A549 (cell line): ENCODE measurements at regions not wholly inside any gene's neighbourhood (a gene's known extent, or its start where the extent isn't known, plus 50 kb on each side); places are given as distances from the start of the nearest gene placed in this dataset.

Experiments
- ATAC-seq, 2 experiments: fragments of 200-7000 bp in 1 of 2; fragments of >200 bp in 1 of 2; cut with Nextera tagmentation in 1 of 2; cut with Tn5 transposase in 1 of 2; 3 replicates each; pipeline versions ENCODE4 v1.8.0 to v1.9.1; 2018 to 2020; ENCODE audit warnings: mild to moderate bottlenecking in 1 of 2, moderate library complexity in 1 of 2
- CTCF ChIA-PET: fragments of 300-600 bp; sonication (Branson Sonifier 250); formaldehyde crosslinking; extraction: SDS; loops from one replicate; lab custom pipeline; 2021; ENCODE audit warnings: antibody characterized with exemption, inconsistent platforms; lab: Yijun Ruan, JAX
- POLR2A ChIA-PET: fragments of 350-600 bp; formaldehyde crosslinking; extraction: SDS; loops from one replicate; lab custom pipeline; 2021; ENCODE audit warnings: antibody characterized with exemption, inconsistent platforms; lab: Yijun Ruan, JAX
- DNase-seq, 2 experiments: peaks; one replicate each; pipeline versions ENCODE4 v3.0.0 to v3.0.0-alpha.2; 2011 to 2016; ENCODE audit warnings: low read depth in 1 of 2, low spot score in 1 of 2
- FAIRE-seq: peaks from 2 replicates; lab custom pipeline; 2011; peaks lifted over from hg19 to GRCh38; lab: Jason Lieb, UNC
- H3K27ac ChIP-seq, 2 experiments: fragments of >200 bp; sonication (Bioruptor Twin); formaldehyde crosslinking; 3 replicates each; pipeline ENCODE4 v1.5.1; 2016 to 2017
- H3K4me1 ChIP-seq: fragments of >200 bp; sonication (Bioruptor Twin); formaldehyde crosslinking; 3 replicates; pipeline ENCODE4 v1.6.1; 2016
- H3K4me2 ChIP-seq: fragments of >200 bp; sonication (Bioruptor Twin); formaldehyde crosslinking; 3 replicates; pipeline ENCODE4 v1.6.1; 2016
- H3K4me3 ChIP-seq: fragments of >200 bp; sonication (Bioruptor Twin); formaldehyde crosslinking; 3 replicates; pipeline ENCODE4 v1.5.1; 2016
- H3K9me3 ChIP-seq: fragments of >200 bp; sonication (Bioruptor Twin); formaldehyde crosslinking; 3 replicates; pipeline ENCODE4 v1.6.1; 2016
- CBX2 ChIP-seq: fragments of 200-600 bp; sonication (generic); IDR thresholded peaks from 2 replicates; pipeline ENCODE4 v1.6.1; 2016; ENCODE audit warnings: low read depth, mild to moderate bottlenecking, borderline replicate concordance
- CBX8 ChIP-seq: fragments of 200-600 bp; sonication (generic); IDR thresholded peaks from 2 replicates; pipeline ENCODE4 v1.6.1; 2016
- CEBPB ChIP-seq, 2 experiments: fragments of >200 bp in 1 of 2; sonication (Bioruptor Twin) in 1 of 2; formaldehyde crosslinking in 1 of 2; IDR thresholded peaks; 2 replicates each; pipeline ENCODE4 v1.6.1; 2012 to 2016
- CHD2 ChIP-seq: fragments of 150-350 bp; IDR thresholded peaks from 2 replicates; pipeline ENCODE4 v1.6.1; 2014; ENCODE audit warnings: low read length; ENCODE audit not compliant: partially characterized antibody
- E2F6 ChIP-seq: IDR thresholded peaks from 2 replicates; pipeline ENCODE4 v1.6.1; 2012; ENCODE audit warnings: low read depth, borderline replicate concordance
- EHF ChIP-seq: fragments of 250-450 bp; sonication (Bioruptor Pico); IDR thresholded peaks from 2 replicates; pipeline ENCODE4 v1.5.0; 2020; ENCODE audit warnings: mild to moderate bottlenecking
- EP300 ChIP-seq, 2 experiments: fragments of >200 bp; sonication (Bioruptor Twin); formaldehyde crosslinking; IDR thresholded peaks; 2 replicates in 1 of 2; 3 replicates in 1 of 2; pipeline ENCODE4 v1.6.1; 2016 to 2017
- FOSB ChIP-seq: fragments of 250-450 bp; sonication (Bioruptor Pico); IDR thresholded peaks from 2 replicates; pipeline ENCODE4 v1.5.0; 2020; ENCODE audit warnings: mild to moderate bottlenecking, moderate library complexity
- FOXS1 ChIP-seq: fragments of 250-450 bp; sonication (Bioruptor Pico); IDR thresholded peaks from 2 replicates; pipeline ENCODE4 v1.5.0; 2020; ENCODE audit warnings: mild to moderate bottlenecking, moderate library complexity
- HOXA7 ChIP-seq: fragments of 250-450 bp; sonication (Bioruptor Pico); IDR thresholded peaks from 2 replicates; pipeline ENCODE4 v1.5.0; 2020; ENCODE audit warnings: mild to moderate bottlenecking, moderate library complexity
- HOXB13 ChIP-seq: fragments of 250-450 bp; sonication (Bioruptor Pico); IDR thresholded peaks from 2 replicates; pipeline ENCODE4 v1.5.0; 2020; ENCODE audit warnings: low read depth, mild to moderate bottlenecking, moderate library complexity
- JUNB ChIP-seq: fragments of >200 bp; sonication (Bioruptor Twin); formaldehyde crosslinking; IDR thresholded peaks from 2 replicates; pipeline ENCODE4 v1.6.1; 2016
- KDM1A ChIP-seq: fragments of 200-600 bp; sonication (generic); IDR thresholded peaks from 2 replicates; pipeline ENCODE4 v1.6.1; 2016; ENCODE audit warnings: low read depth, mild to moderate bottlenecking
- MAFK ChIP-seq: fragments of 450-650 bp; IDR thresholded peaks from 2 replicates; pipeline ENCODE4 v1.6.1; 2014; ENCODE audit not compliant: partially characterized antibody
- NFE2L2 ChIP-seq: fragments of 150-350 bp; conservative IDR thresholded peaks from 2 replicates; pipeline ENCODE4 v1.6.1; 2014; ENCODE audit warnings: low read length
- NPAS2 ChIP-seq: fragments of 250-450 bp; sonication (Bioruptor Pico); IDR thresholded peaks from 2 replicates; pipeline ENCODE4 v1.8.0; 2022; ENCODE audit warnings: mild to moderate bottlenecking, moderate library complexity, borderline replicate concordance
- PHF8 ChIP-seq: fragments of 200-600 bp; sonication (generic); IDR thresholded peaks from 2 replicates; pipeline ENCODE4 v1.6.1; 2016; ENCODE audit warnings: low read depth, mild to moderate bottlenecking, antibody characterized with exemption, moderate library complexity, borderline replicate concordance
- POLR2AphosphoS2 ChIP-seq: conservative IDR thresholded peaks from 2 replicates; pipeline ENCODE4 v1.6.1; 2012; ENCODE audit warnings: low read length, improper control_type of control experiment, inconsistent platforms
- RFX5 ChIP-seq: fragments of 450-650 bp; IDR thresholded peaks from 2 replicates; pipeline ENCODE4 v1.7.1; 2014; ENCODE audit warnings: antibody characterized with exemption, mild to moderate bottlenecking, moderate library complexity
- RNF2 ChIP-seq: fragments of 200-600 bp; sonication (generic); IDR thresholded peaks from 2 replicates; pipeline ENCODE4 v1.6.1; 2016; ENCODE audit warnings: low read depth, mild to moderate bottlenecking, antibody characterized with exemption, moderate library complexity, borderline replicate concordance
- TP53 ChIP-seq: fragments of 250-450 bp; sonication (Bioruptor Pico); IDR thresholded peaks from 2 replicates; pipeline ENCODE4 v1.5.0; 2021; ENCODE audit warnings: mild to moderate bottlenecking, moderate library complexity
- USF2 ChIP-seq: fragments of 450-650 bp; IDR thresholded peaks from 2 replicates; pipeline ENCODE4 v1.6.1; 2014; ENCODE audit warnings: antibody characterized with exemption
- ZC3H11A ChIP-seq: fragments of 450-650 bp; IDR thresholded peaks from 2 replicates; pipeline ENCODE4 v1.6.1; 2014; ENCODE audit warnings: antibody characterized with exemption, mild to moderate bottlenecking
- WGBS: methylation state at CpG from one replicate; pipeline ENCODE4 v1.1.6; 2017; ENCODE audit errors: missing lambda C conversion rate; 5-methylcytosine and 5-hydroxymethylcytosine counted together

- Histone ChIP-seq H3K9me3 (no peaks in the 10 kb centered on the region), H3K4me3 (no peak overlapping the region), H3K4me1 (no peaks in the 10 kb centered on the region), H3K4me2 (no peak overlapping the region), H3K27ac (no peak overlapping the region)
- no peak for FAIRE-seq
- ATAC-seq, result no peak
- WGBS, result 15% methylated on average over 11 of the region's 11 CpGs
- ChIA-PET CTCF (no interaction called here), POLR2A (no interaction called here)
- no peak for DNase-seq
- TF ChIP-seq TP53 (CRISPR knock-in tag) (no peak), FOXS1 (CRISPR knock-in tag) (no peak), NPAS2 (CRISPR knock-in tag) (no peak), CHD2 (no peak), ZC3H11A (no peak), HOXA7 (no peak), CEBPB (IDR thresholded peaks at IDR 0.05) (no peak), KDM1A (no peak), POLR2AphosphoS2 (no peak)
Observed at GRCh38 chr1:5451671-5452070, 540.6 kb downstream of the NPHP4 start.

GRCh38 chr1:5448486-5448885 is 543.7 kb downstream of the NPHP4 start:
- TF ChIP-seq HOXA7 (no peak), EHF (CRISPR knock-in tag) (no peak), PHF8 (no peak), RFX5 (no peak), USF2 (no peak), CBX2 (no peak), CBX8 (no peak), FOSB (CRISPR knock-in tag) (no peak), E2F6 (no peak), CHD2 (no peak), POLR2AphosphoS2 (no peak)
- ChIA-PET POLR2A (no interaction called here), CTCF (no interaction called here)
- Histone ChIP-seq H3K27ac (no peak overlapping the region), H3K4me1 (no peaks in the 10 kb centered on the region), H3K4me2 (no peak overlapping the region), H3K4me3 (no peak overlapping the region), H3K9me3 (no peaks in the 10 kb centered on the region)
- no peak for DNase-seq
- no peak for ATAC-seq
- 0% methylated on average over 1 of the region's 6 CpGs for WGBS
- no peak for FAIRE-seq

- no peaks in the 10 kb centered on the region for H3K9me3 ChIP-seq
- POLR2A ChIA-PET, result no interaction called here
- H3K27ac ChIP-seq, result no peak overlapping the region
- no peak for TF ChIP-seq NFE2L2
- no peak for TF ChIP-seq POLR2AphosphoS2
- no peak for TF ChIP-seq RNF2
- TF ChIP-seq EP300 (IDR thresholded peaks at IDR 0.05), result no peak
- TF ChIP-seq HOXB13 (CRISPR knock-in tag), result no peak
- H3K4me1 ChIP-seq, result no peaks in the 10 kb centered on the region
- ATAC-seq (no peak), FAIRE-seq (no peak), DNase-seq (no peak)
- no peak overlapping the region for H3K4me3 ChIP-seq
- CTCF ChIA-PET, result no interaction called here
- 32% methylated on average over 3 of the region's 6 CpGs for WGBS
- no peak overlapping the region for H3K4me2 ChIP-seq
Observed at GRCh38 chr1:5447503-5447960, 544.7 kb downstream of the NPHP4 start.

GRCh38 chr1:5444396-5444795 is 547.8 kb downstream of the NPHP4 start:
- ATAC-seq (no peak), DNase-seq (no peak), FAIRE-seq (no peak)
- no peak overlapping the region for H3K4me2 ChIP-seq
- WGBS, result 0% methylated on average over 1 of the region's 6 CpGs
- POLR2A ChIA-PET, result no interaction called here
- no peak overlapping the region for H3K27ac ChIP-seq
- TF ChIP-seq JUNB, result no peak
- no peak for TF ChIP-seq E2F6
- no peak for TF ChIP-seq MAFK
- TF ChIP-seq KDM1A, result no peak
- H3K4me3 ChIP-seq, result no peak overlapping the region
- CTCF ChIA-PET, result no interaction called here
- H3K4me1 ChIP-seq, result no peaks in the 10 kb centered on the region
- H3K9me3 ChIP-seq, result no peaks in the 10 kb centered on the region
